HCT116 (cell line): ENCODE measurements at regions not wholly inside any gene's neighbourhood (a gene's known extent, or its start where the extent isn't known, plus 50 kb on each side); places are given as distances from the start of the nearest gene placed in this dataset.

Experiments
- ATAC-seq: fragments of 200-7000 bp; cut with Tn5 transposase; 2 replicates; pipeline ENCODE4 v1.9.1; 2020; ENCODE audit warnings: mild to moderate bottlenecking, moderate library complexity
- BruUV-seq: library from RNA; stranded (reverse); fragments of 400-500 nt; replicated peaks from 2 replicates; lab custom pipeline; 2021; lab: Mats Ljungman, UMichigan
- CTCF ChIA-PET: fragments of 300-600 bp; sonication (Branson Sonifier 250); formaldehyde crosslinking; loops from one replicate; lab custom pipeline; 2021; ENCODE audit warnings: antibody characterized with exemption; lab: Charles Lee
- POLR2A ChIA-PET: fragments of 300-600, 350-600 bp; sonication (Branson Sonifier 250); formaldehyde crosslinking; loops from one replicate; lab custom pipeline; 2021; ENCODE audit warnings: antibody characterized with exemption; lab: Charles Lee
- RAD21 ChIA-PET, 2 experiments: fragments of 300-600 bp; sonication (Branson Sonifier 250); formaldehyde crosslinking; loops; one replicate each; lab custom pipeline; 2023; ENCODE audit warnings: low total read pairs in 2 of 2; ENCODE audit not compliant: uncharacterized antibody in 2 of 2, unreplicated experiment in 2 of 2, low non-redundant PET in 1 of 2; lab: Charles Lee
- DNase-seq: peaks from one replicate; pipeline ENCODE4 v3.0.0-alpha.2; 2010; ENCODE audit warnings: low read depth, low spot score
- H2AFZ ChIP-seq: fragments of 200-600 bp; shearing (Covaris generic), sonication (generic); 2 replicates; pipeline ENCODE4 v1.6.1; 2017; ENCODE audit warnings: low read depth, mixed run types, mixed read lengths, antibody characterized with exemption, low read length; ENCODE audit not compliant: poor library complexity, severe bottlenecking
- H3K27ac ChIP-seq: 2 replicates; pipeline ENCODE4 v1.5.1; 2012; ENCODE audit warnings: low read depth, low read length
- H3K27me3 ChIP-seq: fragments of 200-600 bp; sonication (generic); 2 replicates; pipeline ENCODE4 v1.6.1; 2016; ENCODE audit warnings: mixed run types, low read length, mixed read lengths; ENCODE audit not compliant: insufficient read depth
- H3K36me3 ChIP-seq, 2 experiments: fragments of 200-500 bp in 1 of 2; fragments of 200-600 bp in 1 of 2; sonication (Bioruptor generic) in 1 of 2; sonication (generic) in 1 of 2; 2 replicates each; pipeline versions ENCODE4 v1.5.1 to v1.6.1; 2014 to 2016; ENCODE audit warnings: low read length in 2 of 2, inconsistent platforms in 1 of 2, mixed read lengths in 1 of 2, mixed run types in 1 of 2; ENCODE audit not compliant: insufficient read depth in 2 of 2, control insufficient read depth in 1 of 2
- H3K4me1 ChIP-seq, 2 experiments: fragments of 200-600 bp in 1 of 2; sonication (generic) in 1 of 2; 2 replicates each; pipeline versions ENCODE4 v1.5.1 to v1.6.1; 2012 to 2017; ENCODE audit warnings: low read length in 2 of 2, inconsistent platforms in 1 of 2, mild to moderate bottlenecking in 1 of 2, mixed read lengths in 1 of 2, mixed run types in 1 of 2, moderate library complexity in 1 of 2; ENCODE audit not compliant: insufficient read depth in 2 of 2, control insufficient read depth in 1 of 2
- H3K4me2 ChIP-seq: fragments of 200-600 bp; sonication (generic); 2 replicates; pipeline ENCODE4 v1.6.1; 2017; ENCODE audit warnings: mixed run types, low read length, mixed read lengths
- H3K4me3 ChIP-seq, 2 experiments: fragments of 200-600 bp in 1 of 2; sonication (generic) in 1 of 2; replicated peaks in 1 of 2; 2 replicates each; pipeline ENCODE4 v1.5.1; 2011 to 2016; ENCODE audit warnings: low read length in 2 of 2, control low read depth in 1 of 2, low read depth in 1 of 2, mild to moderate bottlenecking in 1 of 2, mixed read lengths in 1 of 2, mixed run types in 1 of 2
- H3K79me2 ChIP-seq: fragments of 200-600 bp; sonication (generic); 2 replicates; pipeline ENCODE4 v1.6.1; 2017; ENCODE audit warnings: mild to moderate bottlenecking, mixed run types, low read length, moderate library complexity, mixed read lengths; ENCODE audit not compliant: insufficient read depth
- H3K9ac ChIP-seq: fragments of 200-600 bp; sonication (generic); 2 replicates; pipeline ENCODE4 v1.6.1; 2016; ENCODE audit warnings: low read length, mixed read lengths
- H3K9me2 ChIP-seq: fragments of 200-600 bp; sonication (generic), shearing (Covaris generic); 2 replicates; pipeline ENCODE4 v1.6.1; 2017; ENCODE audit warnings: mixed run types, mild to moderate bottlenecking, moderate library complexity; ENCODE audit not compliant: insufficient read depth
- H3K9me3 ChIP-seq, 2 experiments: fragments of 200-500 bp in 1 of 2; fragments of 200-600 bp in 1 of 2; sonication (Bioruptor generic) in 1 of 2; sonication (generic) in 1 of 2; 2 replicates each; pipeline ENCODE4 v1.6.1; 2014 to 2017; ENCODE audit warnings: low read length in 2 of 2, mixed read lengths in 2 of 2, inconsistent platforms in 1 of 2, low read depth in 1 of 2, mild to moderate bottlenecking in 1 of 2, mixed run types in 1 of 2, moderate library complexity in 1 of 2; ENCODE audit not compliant: control insufficient read depth in 1 of 2, insufficient read depth in 1 of 2
- H4K20me1 ChIP-seq: fragments of 200-600 bp; sonication (generic), shearing (Covaris generic); 2 replicates; pipeline ENCODE4 v1.6.1; 2017; ENCODE audit warnings: mixed run types, mild to moderate bottlenecking, moderate library complexity; ENCODE audit not compliant: insufficient read depth
- ELF1 ChIP-seq: IDR thresholded peaks from 2 replicates; pipeline ENCODE4 v1.6.1; 2012; ENCODE audit warnings: low read depth, borderline replicate concordance
- FOSL1 ChIP-seq: IDR thresholded peaks from 2 replicates; pipeline ENCODE4 v1.6.1; 2012; ENCODE audit warnings: low read depth
- JUND ChIP-seq: IDR thresholded peaks from 2 replicates; pipeline ENCODE4 v1.6.1; 2012
- POLR2A ChIP-seq: IDR thresholded peaks from 2 replicates; pipeline ENCODE4 v1.7.0; 2011; ENCODE audit warnings: borderline replicate concordance; ENCODE audit not compliant: insufficient read depth, insufficient read length; ENCODE audit errors: extremely low read depth
- POLR2AphosphoS5 ChIP-seq: IDR thresholded peaks from 2 replicates; pipeline ENCODE4 v1.6.1; 2011; ENCODE audit warnings: mild to moderate bottlenecking, low read depth, low read length, moderate library complexity
- SIN3A ChIP-seq: IDR thresholded peaks from 2 replicates; pipeline ENCODE4 v1.6.1; 2012; ENCODE audit warnings: low read depth
- SRF ChIP-seq: IDR thresholded peaks from 2 replicates; pipeline ENCODE4 v1.6.1; 2012; ENCODE audit warnings: low read depth
- ZBTB33 ChIP-seq: IDR thresholded peaks from 2 replicates; pipeline ENCODE4 v1.6.1; 2011; ENCODE audit warnings: mild to moderate bottlenecking, low read length, moderate library complexity; ENCODE audit not compliant: insufficient replicate concordance; ENCODE audit errors: extremely low read depth
- ZFX ChIP-seq: fragments of 450-650 bp; IDR thresholded peaks from 2 replicates; pipeline ENCODE4 v1.6.1; 2017
- ZNF274 ChIP-seq: fragments of 200-500 bp; sonication (Bioruptor generic); IDR thresholded peaks from 2 replicates; pipeline ENCODE4 v1.6.1; 2014; ENCODE audit warnings: mild to moderate bottlenecking, low read depth, low read length, inconsistent platforms
- intact Hi-C: fragments of 100-400 bp; cut with micrococcal nuclease; formaldehyde crosslinking; loops from 2 replicates; pipeline ENCODE4 v1.10.0; 2022
- TF ChIP-seq, protein P1 (sequence below): IDR thresholded peaks from 2 replicates; pipeline ENCODE4 v1.6.1; 2012; ENCODE audit warnings: low read depth
- TF ChIP-seq, protein P2 (sequence below), 3 experiments: fragments of 200-600 bp in 1 of 3; sonication (generic) in 1 of 3; IDR thresholded peaks in 2 of 3; conservative IDR thresholded peaks in 1 of 3; 2 replicates each; pipeline ENCODE4 v1.5.1; 2012 to 2017; ENCODE audit warnings: low read depth in 2 of 3, low read length in 2 of 3, antibody characterized with exemption in 1 of 3, borderline replicate concordance in 1 of 3, control low read depth in 1 of 3, mild to moderate bottlenecking in 1 of 3, mixed read lengths in 1 of 3, mixed run types in 1 of 3, moderate library complexity in 1 of 3; ENCODE audit not compliant: insufficient read depth in 1 of 3

GRCh38 chr4:44777115-44777514 lies 50.8 kb upstream of the GNPDA2 start:
- RAD21 ChIA-PET: no interaction called here
- DNase-seq: no peak
- no TSS peak for BruUV-seq
- intact Hi-C loops: no loop called here
- CTCF ChIA-PET: no interaction called here
- H4K20me1 ChIP-seq: no peaks in the 10 kb centered on the region
- H3K4me2 ChIP-seq: no peak overlapping the region
- H3K9me3 ChIP-seq: peaks cover 0 to 6% of the 10 kb centered on the region in 2 experiments; a peak in 1 of 4 replicates
- no peak for TF ChIP-seq ELF1
- no peak for TF ChIP-seq POLR2A
- TF ChIP-seq ZFX: no peak
- TF ChIP-seq SRF: no peak
- TF ChIP-seq, protein P1, sequence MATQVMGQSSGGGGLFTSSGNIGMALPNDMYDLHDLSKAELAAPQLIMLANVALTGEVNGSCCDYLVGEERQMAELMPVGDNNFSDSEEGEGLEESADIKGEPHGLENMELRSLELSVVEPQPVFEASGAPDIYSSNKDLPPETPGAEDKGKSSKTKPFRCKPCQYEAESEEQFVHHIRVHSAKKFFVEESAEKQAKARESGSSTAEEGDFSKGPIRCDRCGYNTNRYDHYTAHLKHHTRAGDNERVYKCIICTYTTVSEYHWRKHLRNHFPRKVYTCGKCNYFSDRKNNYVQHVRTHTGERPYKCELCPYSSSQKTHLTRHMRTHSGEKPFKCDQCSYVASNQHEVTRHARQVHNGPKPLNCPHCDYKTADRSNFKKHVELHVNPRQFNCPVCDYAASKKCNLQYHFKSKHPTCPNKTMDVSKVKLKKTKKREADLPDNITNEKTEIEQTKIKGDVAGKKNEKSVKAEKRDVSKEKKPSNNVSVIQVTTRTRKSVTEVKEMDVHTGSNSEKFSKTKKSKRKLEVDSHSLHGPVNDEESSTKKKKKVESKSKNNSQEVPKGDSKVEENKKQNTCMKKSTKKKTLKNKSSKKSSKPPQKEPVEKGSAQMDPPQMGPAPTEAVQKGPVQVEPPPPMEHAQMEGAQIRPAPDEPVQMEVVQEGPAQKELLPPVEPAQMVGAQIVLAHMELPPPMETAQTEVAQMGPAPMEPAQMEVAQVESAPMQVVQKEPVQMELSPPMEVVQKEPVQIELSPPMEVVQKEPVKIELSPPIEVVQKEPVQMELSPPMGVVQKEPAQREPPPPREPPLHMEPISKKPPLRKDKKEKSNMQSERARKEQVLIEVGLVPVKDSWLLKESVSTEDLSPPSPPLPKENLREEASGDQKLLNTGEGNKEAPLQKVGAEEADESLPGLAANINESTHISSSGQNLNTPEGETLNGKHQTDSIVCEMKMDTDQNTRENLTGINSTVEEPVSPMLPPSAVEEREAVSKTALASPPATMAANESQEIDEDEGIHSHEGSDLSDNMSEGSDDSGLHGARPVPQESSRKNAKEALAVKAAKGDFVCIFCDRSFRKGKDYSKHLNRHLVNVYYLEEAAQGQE: no peak
- no peak for TF ChIP-seq JUND
- TF ChIP-seq ZNF274: no peak
- TF ChIP-seq FOSL1: no peak
- TF ChIP-seq SIN3A: no peak
- no peak for TF ChIP-seq POLR2AphosphoS5
- TF ChIP-seq, protein P2, sequence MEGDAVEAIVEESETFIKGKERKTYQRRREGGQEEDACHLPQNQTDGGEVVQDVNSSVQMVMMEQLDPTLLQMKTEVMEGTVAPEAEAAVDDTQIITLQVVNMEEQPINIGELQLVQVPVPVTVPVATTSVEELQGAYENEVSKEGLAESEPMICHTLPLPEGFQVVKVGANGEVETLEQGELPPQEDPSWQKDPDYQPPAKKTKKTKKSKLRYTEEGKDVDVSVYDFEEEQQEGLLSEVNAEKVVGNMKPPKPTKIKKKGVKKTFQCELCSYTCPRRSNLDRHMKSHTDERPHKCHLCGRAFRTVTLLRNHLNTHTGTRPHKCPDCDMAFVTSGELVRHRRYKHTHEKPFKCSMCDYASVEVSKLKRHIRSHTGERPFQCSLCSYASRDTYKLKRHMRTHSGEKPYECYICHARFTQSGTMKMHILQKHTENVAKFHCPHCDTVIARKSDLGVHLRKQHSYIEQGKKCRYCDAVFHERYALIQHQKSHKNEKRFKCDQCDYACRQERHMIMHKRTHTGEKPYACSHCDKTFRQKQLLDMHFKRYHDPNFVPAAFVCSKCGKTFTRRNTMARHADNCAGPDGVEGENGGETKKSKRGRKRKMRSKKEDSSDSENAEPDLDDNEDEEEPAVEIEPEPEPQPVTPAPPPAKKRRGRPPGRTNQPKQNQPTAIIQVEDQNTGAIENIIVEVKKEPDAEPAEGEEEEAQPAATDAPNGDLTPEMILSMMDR (IDR thresholded peaks at IDR 0.05 in 2 of 3, conservative IDR thresholded peaks at IDR 0.05 in 1 of 3; ENCODE audit: borderline replicate concordance in 1 of 3, insufficient read depth in 1 of 3, low read depth in 2 of 3, low read length in 2 of 3): no peak
- no peak for TF ChIP-seq ZBTB33
- no peak overlapping the region for H3K4me3 ChIP-seq
- H3K27ac ChIP-seq: no peak overlapping the region
- no peaks in the 10 kb centered on the region for H3K4me1 ChIP-seq
- no peaks in the 10 kb centered on the region for H3K27me3 ChIP-seq
- POLR2A ChIA-PET: no interaction called here
- H3K9ac ChIP-seq: no peak overlapping the region
- H3K36me3 ChIP-seq: no peaks in the 10 kb centered on the region
- no peaks in the 10 kb centered on the region for H3K9me2 ChIP-seq
- ATAC-seq: no peak
- H3K79me2 ChIP-seq: no peaks in the 10 kb centered on the region
- no peak overlapping the region for H2AFZ ChIP-seq
